GM23338 (cell line): ENCODE measurements at regions not wholly inside any gene's neighbourhood (a gene's known extent, or its start where the extent isn't known, plus 50 kb on each side); places are given as distances from the start of the nearest gene placed in this dataset.

Experiments
- ATAC-seq: fragments of 200-7000 bp; cut with Tn5 transposase; 3 replicates; pipeline ENCODE4 v1.9.1; 2020
- DNase-seq: peaks from one replicate; pipeline ENCODE4 v3.0.0-alpha.2; 2015; ENCODE audit warnings: low spot score
- H2AFZ ChIP-seq: fragments of 200-600 bp; sonication (generic); 2 replicates; pipeline ENCODE4 v1.8.0; 2016; ENCODE audit warnings: antibody characterized with exemption, mild to moderate bottlenecking, moderate library complexity
- H3F3A ChIP-seq: fragments of 200-600 bp; sonication (generic); replicated peaks from 2 replicates; pipeline ENCODE4 v1.8.0; 2017; ENCODE audit warnings: antibody characterized with exemption, mixed run types, low read depth
- H3K27ac ChIP-seq: fragments of 200-600 bp; sonication (generic); 2 replicates; pipeline ENCODE4 v1.6.1; 2016; ENCODE audit warnings: low read depth
- H3K27me3 ChIP-seq: fragments of 200-600 bp; sonication (generic); 2 replicates; pipeline ENCODE4 v1.8.0; 2016; ENCODE audit warnings: mild to moderate bottlenecking, mixed run types, moderate library complexity; ENCODE audit not compliant: insufficient read depth
- H3K36me3 ChIP-seq: fragments of 200-600 bp; sonication (generic); 2 replicates; pipeline ENCODE4 v1.8.0; 2016; ENCODE audit warnings: mild to moderate bottlenecking; ENCODE audit not compliant: insufficient read depth
- H3K4me1 ChIP-seq: fragments of 200-600 bp; sonication (generic); 2 replicates; pipeline ENCODE4 v1.8.0; 2016; ENCODE audit warnings: mild to moderate bottlenecking, moderate library complexity; ENCODE audit not compliant: insufficient read depth
- H3K4me2 ChIP-seq: fragments of 200-600 bp; sonication (generic); 2 replicates; pipeline ENCODE4 v1.7.1; 2017; ENCODE audit warnings: mixed run types
- H3K4me3 ChIP-seq: fragments of 200-600 bp; sonication (generic); 2 replicates; pipeline ENCODE4 v1.6.1; 2016; ENCODE audit warnings: mixed run types
- H3K79me2 ChIP-seq: fragments of 200-600 bp; sonication (generic); replicated peaks from 2 replicates; pipeline ENCODE4 v1.8.0; 2017; ENCODE audit warnings: mild to moderate bottlenecking; ENCODE audit not compliant: insufficient read depth
- H3K9me2 ChIP-seq: fragments of 200-600 bp; sonication (generic); 2 replicates; pipeline ENCODE4 v1.8.0; 2017; ENCODE audit not compliant: insufficient read depth
- H4K20me1 ChIP-seq: fragments of 200-600 bp; sonication (generic); replicated peaks from 2 replicates; pipeline ENCODE4 v1.8.0; 2017; ENCODE audit warnings: mild to moderate bottlenecking; ENCODE audit not compliant: insufficient read depth
- H3K27ac Mint-ChIP-seq: 2 replicates; pipeline ENCODE4 v1.8.0; 2020; ENCODE audit warnings: inconsistent platforms, mild to moderate bottlenecking, moderate library complexity, mixed read lengths
- H3K27me3 Mint-ChIP-seq: 3 replicates; pipeline ENCODE4 v1.8.0; 2022; ENCODE audit warnings: low read depth, mild to moderate bottlenecking, moderate library complexity, mixed read lengths, inconsistent platforms; ENCODE audit not compliant: insufficient read depth, poor library complexity
- H3K36me3 Mint-ChIP-seq: 3 replicates; pipeline ENCODE4 v1.8.0; 2021; ENCODE audit warnings: low read depth, mild to moderate bottlenecking, inconsistent platforms, moderate library complexity, mixed read lengths
- H3K4me1 Mint-ChIP-seq: 3 replicates; pipeline ENCODE4 v1.8.0; 2020; ENCODE audit warnings: mild to moderate bottlenecking, inconsistent platforms, mixed read lengths
- H3K4me3 Mint-ChIP-seq: 3 replicates; pipeline ENCODE4 v1.8.0; 2021; ENCODE audit warnings: moderate library complexity, mild to moderate bottlenecking, inconsistent platforms, mixed read lengths
- H3K9me3 Mint-ChIP-seq: 3 replicates; pipeline ENCODE4 v1.8.0; 2020; ENCODE audit warnings: moderate library complexity, mild to moderate bottlenecking, inconsistent platforms, mixed read lengths
- CREB1 ChIP-seq: fragments of 250-450 bp; sonication (Bioruptor Pico); IDR thresholded peaks from 2 replicates; pipeline ENCODE4 v1.5.0; 2020; ENCODE audit warnings: low read depth, mild to moderate bottlenecking, moderate library complexity
- CTCF ChIP-seq, 2 experiments: fragments of 200-600 bp in 1 of 2; sonication (generic) in 1 of 2; conservative IDR thresholded peaks; 2 replicates each; pipeline versions ENCODE4 v1.5.1 to v1.6.1; 2016 to 2017; ENCODE audit warnings: antibody characterized with exemption in 2 of 2, low read depth in 2 of 2, mild to moderate bottlenecking in 2 of 2, moderate library complexity in 1 of 2
- ETS1 ChIP-seq: IDR thresholded peaks from 2 replicates; pipeline ENCODE4 v1.6.1; 2016; ENCODE audit warnings: antibody characterized with exemption
- EZH2 ChIP-seq: fragments of 200-600 bp; sonication (generic); IDR thresholded peaks from one replicate; pipeline ENCODE4 v1.8.0; 2017; ENCODE audit warnings: antibody characterized with exemption, mild to moderate bottlenecking, low read depth; ENCODE audit not compliant: unreplicated experiment
- EZH2phosphoT487 ChIP-seq: fragments of 200-600 bp; sonication (generic); IDR thresholded peaks from one replicate; pipeline ENCODE4 v1.8.1; 2018; ENCODE audit warnings: antibody characterized with exemption; ENCODE audit not compliant: unreplicated experiment
- JUNB ChIP-seq: IDR thresholded peaks from one replicate; pipeline ENCODE4 v1.6.1; 2016; ENCODE audit warnings: antibody characterized with exemption; ENCODE audit not compliant: unreplicated experiment
- NANOG ChIP-seq: IDR thresholded peaks from 2 replicates; pipeline ENCODE4 v1.6.1; 2016; ENCODE audit warnings: antibody characterized with exemption, borderline replicate concordance
- POLR2AphosphoS5 ChIP-seq: IDR thresholded peaks from 2 replicates; pipeline ENCODE4 v1.6.1; 2016; ENCODE audit warnings: antibody characterized with exemption, low read depth
- REST ChIP-seq: IDR thresholded peaks from one replicate; pipeline ENCODE4 v1.6.1; 2018; ENCODE audit warnings: antibody characterized with exemption; ENCODE audit not compliant: unreplicated experiment
- STAT1 ChIP-seq: IDR thresholded peaks from one replicate; pipeline ENCODE4 v1.6.1; 2016; ENCODE audit warnings: antibody characterized with exemption; ENCODE audit not compliant: unreplicated experiment
- ZNF114 ChIP-seq: fragments of 250-450 bp; sonication (Bioruptor Pico); IDR thresholded peaks from 2 replicates; pipeline ENCODE4 v1.5.0; 2020; ENCODE audit warnings: mild to moderate bottlenecking, moderate library complexity
- ZNF331 ChIP-seq: fragments of 250-450 bp; sonication (Bioruptor Pico); IDR thresholded peaks from 2 replicates; pipeline ENCODE4 v1.5.0; 2020; ENCODE audit warnings: low read depth, mild to moderate bottlenecking, moderate library complexity
- ZNF462 ChIP-seq: fragments of 250-450 bp; sonication (Bioruptor Pico); IDR thresholded peaks from 2 replicates; pipeline ENCODE4 v1.5.0; 2020; ENCODE audit warnings: mild to moderate bottlenecking, moderate library complexity

- no peak overlapping the region for H3K27ac ChIP-seq
- H3K27me3 ChIP-seq, result no peaks in the 10 kb centered on the region
- peaks cover 11% of the 10 kb centered on the region for H3K4me1 ChIP-seq
- no peaks in the 10 kb centered on the region for H4K20me1 ChIP-seq
- H3K79me2 ChIP-seq, result no peaks in the 10 kb centered on the region
- Mint-ChIP-seq H3K27me3 (no peaks in the 10 kb centered on the region), H3K4me3 (no peak overlapping the region), H3K4me1 (peaks cover 11% of the 10 kb centered on the region), H3K27ac (no peak overlapping the region), H3K36me3 (no peaks in the 10 kb centered on the region), H3K9me3 (no peaks in the 10 kb centered on the region)
- no peaks in the 10 kb centered on the region for H3K36me3 ChIP-seq
- DNase-seq (no peak), ATAC-seq (no peak)
- no peaks in the 10 kb centered on the region for H3F3A ChIP-seq
- H3K9me2 ChIP-seq, result no peaks in the 10 kb centered on the region
- H2AFZ ChIP-seq, result no peak overlapping the region
- TF ChIP-seq ZNF114 (CRISPR knock-in tag), result no peak
- TF ChIP-seq ZNF331 (CRISPR knock-in tag), result no peak
- no peak for TF ChIP-seq REST
- no peak for TF ChIP-seq EZH2
- TF ChIP-seq EZH2phosphoT487, result no peak
- no peak for TF ChIP-seq CTCF (conservative IDR thresholded peaks at IDR 0.05; ENCODE audit: low read depth in 2 of 2)
- TF ChIP-seq JUNB, result no peak
- TF ChIP-seq ETS1, result no peak
- TF ChIP-seq STAT1, result no peak
- no peak for TF ChIP-seq CREB1 (CRISPR knock-in tag)
- no peak for TF ChIP-seq POLR2AphosphoS5
- no peak for TF ChIP-seq NANOG
- no peak for TF ChIP-seq ZNF462 (CRISPR knock-in tag)
- H3K4me2 ChIP-seq, result no peak overlapping the region
- H3K4me3 ChIP-seq, result no peak overlapping the region
These were observed 159.8 kb downstream of the RPS12 start for GRCh38 chr6:132974122-132974521.
